HG03432 (cell line): ENCODE measurements at regions not wholly inside any gene's neighbourhood (a gene's known extent, or its start where the extent isn't known, plus 50 kb on each side); places are given as distances from the start of the nearest gene placed in this dataset.

Source experiments
- ATAC-seq: cut with Tn5 transposase; IDR thresholded peaks from one replicate; pipeline ENCODE4 v1.9.1; 2021; ENCODE audit warnings: mild to moderate bottlenecking, moderate library complexity; ENCODE audit not compliant: unreplicated experiment

GRCh38 chr7:35463751-35464150, 209.9 kb upstream of the TBX20 start:
- ATAC-seq, result no peak

- no peak for ATAC-seq
Measured at GRCh38 chr7:35463176-35463700, 209.3 kb upstream of the TBX20 start.

- no peak for ATAC-seq
Measured at GRCh38 chr7:35454575-35455385, 200.9 kb upstream of the TBX20 start.

- ATAC-seq, result no peak
Measured at GRCh38 chr7:35450456-35451214, 196.7 kb upstream of the TBX20 start.

- no peak for ATAC-seq
Measured at GRCh38 chr7:35448486-35448885, 194.6 kb upstream of the TBX20 start.

- ATAC-seq, result no peak
Measured at GRCh38 chr7:35446091-35446490, 192.2 kb upstream of the TBX20 start.

- no peak for ATAC-seq
Measured at GRCh38 chr7:35437619-35438275, 183.8 kb upstream of the TBX20 start.

- ATAC-seq, result no peak
Measured at GRCh38 chr7:35436452-35436851, 182.6 kb upstream of the TBX20 start.

GRCh38 chr7:35430547-35431153, 176.8 kb upstream of the TBX20 start:
- ATAC-seq, result no peak

- ATAC-seq, result peak; percentile 81
Measured at GRCh38 chr7:35424869-35425495, 171.1 kb upstream of the TBX20 start.

GRCh38 chr7:35424440-35424839, 170.5 kb upstream of the TBX20 start:
- no peak for ATAC-seq

- no peak for ATAC-seq
Measured at GRCh38 chr7:35422715-35423114, 168.8 kb upstream of the TBX20 start.

- no peak for ATAC-seq
Measured at GRCh38 chr7:35420656-35421055, 166.8 kb upstream of the TBX20 start.

GRCh38 chr7:35419391-35419755, 165.5 kb upstream of the TBX20 start:
- no peak for ATAC-seq

GRCh38 chr7:35418716-35419390, 165.0 kb upstream of the TBX20 start:
- no peak for ATAC-seq

- no peak for ATAC-seq
Measured at GRCh38 chr7:35416568-35416967, 162.7 kb upstream of the TBX20 start.

GRCh38 chr7:35415411-35415822, 161.5 kb upstream of the TBX20 start:
- no peak for ATAC-seq

- no peak for ATAC-seq
Measured at GRCh38 chr7:35411331-35411730, 157.4 kb upstream of the TBX20 start.

- ATAC-seq, result no peak
Measured at GRCh38 chr7:35405461-35405860, 151.6 kb upstream of the TBX20 start.

GRCh38 chr7:35401217-35401879, 147.4 kb upstream of the TBX20 start:
- ATAC-seq, result no peak
